Kidney (tissue), 13 donors: ENCODE measurements at regions not wholly inside any gene's neighbourhood (a gene's known extent, or its start where the extent isn't known, plus 50 kb on each side); places are given as distances from the start of the nearest gene placed in this dataset.

Experiments used
- DNase-seq, 5 donors: peaks; one replicate each; pipeline ENCODE4 v3.0.0-alpha.2; 2013 to 2020
- FAIRE-seq: peaks from 2 replicates; lab custom pipeline; 2012; peaks lifted over from hg19 to GRCh38; lab: Jason Lieb, UNC
- H3K27ac ChIP-seq, 2 donors: one replicate each; pipeline ENCODE4 v1.7.0; 2013; ENCODE audit warnings: low read depth in 2 of 2, low read length in 2 of 2, inconsistent platforms in 1 of 2
- H3K27me3 ChIP-seq: one replicate; pipeline ENCODE4 v1.7.1; 2013; ENCODE audit warnings: low read length, inconsistent platforms; ENCODE audit not compliant: control insufficient read depth, insufficient read depth
- H3K36me3 ChIP-seq, 3 donors: one replicate each; pipeline versions ENCODE4 v1.7.0 to v1.7.1; 2013; ENCODE audit warnings: low read length in 3 of 3, control low read depth in 1 of 3, inconsistent platforms in 1 of 3; ENCODE audit not compliant: insufficient read depth in 3 of 3, control insufficient read depth in 2 of 3
- H3K4me1 ChIP-seq, 3 donors: one replicate each; pipeline versions ENCODE4 v1.7.0 to v1.7.1; 2013; ENCODE audit warnings: low read length in 3 of 3, inconsistent platforms in 1 of 3, low read depth in 1 of 3; ENCODE audit not compliant: control insufficient read depth in 2 of 3, insufficient read depth in 2 of 3
- H3K4me3 ChIP-seq, 3 donors: one replicate each; pipeline versions ENCODE4 v1.7.0 to v1.8.1; 2013; ENCODE audit warnings: low read length in 3 of 3, control low read depth in 1 of 3, inconsistent platforms in 1 of 3
- H3K9ac ChIP-seq, 3 donors: one replicate each; pipeline versions ENCODE4 v1.7.0 to v1.7.1; 2013; ENCODE audit warnings: low read length in 3 of 3, control low read depth in 1 of 3, inconsistent platforms in 1 of 3
- H3K9me3 ChIP-seq, 3 donors: one replicate each; pipeline versions ENCODE4 v1.7.0 to v1.7.1; 2013; ENCODE audit warnings: low read length in 3 of 3, control low read depth in 1 of 3, inconsistent platforms in 1 of 3; ENCODE audit not compliant: control insufficient read depth in 2 of 3, insufficient read depth in 1 of 3
- intact Hi-C: fragments of 100-400 bp; cut with DNase I; formaldehyde crosslinking; loops from one replicate; pipeline ENCODE4 v1.11.1; 2022
- TF ChIP-seq, protein P1 (sequence below): IDR thresholded peaks from 3 replicates; pipeline ENCODE4 v1.5.1; 2012; ENCODE audit warnings: mild to moderate bottlenecking, moderate library complexity, borderline replicate concordance; ENCODE audit not compliant: insufficient read depth; ENCODE audit errors: extremely low read depth
- donor health status: control.
- donor health status: control.
- donor health status: control.
- donor health status: control.
- donor health status: control.
- donor health status: DM: yes; HTN: yes; CAD: no.
- donor health status: Normal renal cell carcinoma (clear cell type).

DNA sequence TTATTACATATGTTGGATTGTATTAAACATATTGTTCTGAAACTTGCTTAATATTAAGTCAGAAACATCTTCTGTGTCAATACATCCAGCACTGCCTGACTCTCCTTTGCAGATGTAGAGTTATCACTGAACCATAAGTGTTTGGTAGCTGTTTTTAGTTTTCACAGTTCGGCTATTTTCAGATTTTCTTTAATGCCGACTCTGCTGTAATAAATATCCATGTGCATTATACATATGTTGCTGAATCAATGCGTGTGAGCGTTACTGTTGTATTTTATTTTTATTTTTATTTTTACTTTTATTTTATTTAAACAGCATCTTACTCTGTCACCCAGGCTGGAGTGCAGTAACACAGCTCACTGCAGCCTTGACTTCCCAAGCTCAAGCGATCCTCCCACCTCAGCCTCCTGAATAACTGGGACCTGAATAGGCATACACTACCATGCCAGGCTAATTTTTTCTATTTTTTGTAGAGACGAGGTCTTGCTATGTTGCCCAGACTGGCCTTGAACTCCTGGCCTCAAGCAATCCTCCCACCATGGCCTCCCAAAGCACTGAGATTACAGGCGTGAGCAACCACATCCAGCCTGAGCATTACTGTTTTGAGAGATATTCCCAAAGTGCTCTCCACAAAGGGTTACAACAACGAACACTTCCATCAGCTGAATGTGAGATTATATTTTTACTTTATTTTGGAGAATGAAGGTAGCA lies 50.7 kb upstream of the NOCT start:
- DNase-seq (no peak), FAIRE-seq (no peak)
- Histone ChIP-seq H3K4me1 (no peaks in the 10 kb centered on the region), H3K27ac (no peak overlapping the region), H3K36me3 (no peaks in the 10 kb centered on the region), H3K4me3 (no peak overlapping the region), H3K27me3 (no peaks in the 10 kb centered on the region), H3K9ac (no peak overlapping the region), H3K9me3 (no peaks in the 10 kb centered on the region)
- intact Hi-C loops = no loop called here
- TF ChIP-seq, protein P1, sequence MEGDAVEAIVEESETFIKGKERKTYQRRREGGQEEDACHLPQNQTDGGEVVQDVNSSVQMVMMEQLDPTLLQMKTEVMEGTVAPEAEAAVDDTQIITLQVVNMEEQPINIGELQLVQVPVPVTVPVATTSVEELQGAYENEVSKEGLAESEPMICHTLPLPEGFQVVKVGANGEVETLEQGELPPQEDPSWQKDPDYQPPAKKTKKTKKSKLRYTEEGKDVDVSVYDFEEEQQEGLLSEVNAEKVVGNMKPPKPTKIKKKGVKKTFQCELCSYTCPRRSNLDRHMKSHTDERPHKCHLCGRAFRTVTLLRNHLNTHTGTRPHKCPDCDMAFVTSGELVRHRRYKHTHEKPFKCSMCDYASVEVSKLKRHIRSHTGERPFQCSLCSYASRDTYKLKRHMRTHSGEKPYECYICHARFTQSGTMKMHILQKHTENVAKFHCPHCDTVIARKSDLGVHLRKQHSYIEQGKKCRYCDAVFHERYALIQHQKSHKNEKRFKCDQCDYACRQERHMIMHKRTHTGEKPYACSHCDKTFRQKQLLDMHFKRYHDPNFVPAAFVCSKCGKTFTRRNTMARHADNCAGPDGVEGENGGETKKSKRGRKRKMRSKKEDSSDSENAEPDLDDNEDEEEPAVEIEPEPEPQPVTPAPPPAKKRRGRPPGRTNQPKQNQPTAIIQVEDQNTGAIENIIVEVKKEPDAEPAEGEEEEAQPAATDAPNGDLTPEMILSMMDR = no peak

DNA sequence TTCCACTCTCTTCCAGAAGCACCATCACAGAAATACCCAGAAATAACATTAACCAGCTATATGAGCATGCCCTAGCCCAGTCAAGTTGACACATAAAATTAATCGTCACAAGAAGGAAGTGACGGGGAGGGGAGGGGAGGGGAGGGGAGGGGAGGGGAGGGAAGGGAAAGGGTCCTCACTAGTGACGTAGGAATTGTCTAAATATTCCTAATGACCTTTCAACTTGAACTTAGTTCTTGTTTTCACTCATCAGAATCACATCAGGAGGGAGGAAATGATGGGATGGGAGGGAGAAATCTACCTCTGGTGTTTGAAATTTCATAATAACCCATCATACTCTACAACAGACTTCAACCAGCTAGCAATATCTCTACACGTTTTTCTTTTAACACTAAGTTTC lies 52.2 kb upstream of the NOCT start:
- H3K9me3 ChIP-seq = no peaks in the 10 kb centered on the region
- no peaks in the 10 kb centered on the region for H3K4me1 ChIP-seq
- H3K36me3 ChIP-seq = no peaks in the 10 kb centered on the region
- no peak for DNase-seq
- TF ChIP-seq, protein P1 = no peak
- intact Hi-C loops = no loop called here
- H3K27ac ChIP-seq = no peak overlapping the region
- no peak for FAIRE-seq
- H3K4me3 ChIP-seq = no peak overlapping the region
- no peaks in the 10 kb centered on the region for H3K27me3 ChIP-seq
- no peak overlapping the region for H3K9ac ChIP-seq

DNA sequence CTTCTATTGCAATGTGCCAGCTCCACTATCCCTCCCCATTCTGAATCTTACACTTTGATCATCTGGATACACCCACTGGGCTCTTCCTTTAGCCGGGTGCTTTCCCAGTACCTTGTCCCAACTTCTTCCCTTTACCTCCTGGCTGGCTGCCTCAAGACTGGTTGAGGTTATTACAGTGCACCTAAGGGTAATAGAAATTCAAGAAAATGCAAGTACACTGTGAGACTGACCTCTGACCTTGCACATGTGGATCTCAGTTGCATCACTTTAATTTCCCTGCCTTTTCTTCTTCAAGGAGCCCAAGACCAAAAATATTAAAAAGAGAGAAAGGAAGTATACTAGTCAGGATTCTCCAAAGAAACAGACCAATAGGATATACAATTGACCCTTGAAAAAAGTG lies 53.9 kb upstream of the NOCT start:
- intact Hi-C loops = no loop called here
- no peaks in the 10 kb centered on the region for H3K4me1 ChIP-seq
- no peak for FAIRE-seq
- H3K27ac ChIP-seq = no peak overlapping the region
- no peak overlapping the region for H3K4me3 ChIP-seq
- H3K9me3 ChIP-seq = no peaks in the 10 kb centered on the region
- no peak overlapping the region for H3K9ac ChIP-seq
- DNase-seq = no peak
- H3K36me3 ChIP-seq = no peaks in the 10 kb centered on the region
- no peaks in the 10 kb centered on the region for H3K27me3 ChIP-seq
- TF ChIP-seq, protein P1 = no peak

DNA sequence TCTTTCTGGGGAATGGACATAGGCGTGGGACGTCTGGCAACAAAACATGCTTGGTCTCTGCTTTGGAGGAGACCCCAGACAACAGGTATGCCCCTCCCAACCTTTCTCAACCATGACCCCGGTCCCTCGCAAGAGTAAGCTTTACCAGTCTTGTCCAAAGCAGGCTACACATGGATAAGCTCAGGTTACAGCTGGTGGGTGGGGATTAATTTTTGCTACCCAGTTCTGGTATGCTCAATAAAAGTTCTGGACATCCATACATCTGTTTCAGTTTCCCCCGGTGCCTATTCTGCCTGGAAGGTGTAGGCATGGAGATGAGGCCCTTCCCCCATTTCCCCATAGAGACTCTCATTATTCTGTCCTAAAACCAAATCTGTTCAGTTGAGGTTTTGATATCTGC lies 54.5 kb upstream of the NOCT start:
- no peaks in the 10 kb centered on the region for H3K36me3 ChIP-seq
- no peak for DNase-seq
- TF ChIP-seq, protein P1 = no peak
- intact Hi-C loops = no loop called here
- H3K9ac ChIP-seq = no peak overlapping the region
- H3K4me3 ChIP-seq = no peak overlapping the region
- no peak overlapping the region for H3K27ac ChIP-seq
- no peaks in the 10 kb centered on the region for H3K4me1 ChIP-seq
- H3K27me3 ChIP-seq = no peaks in the 10 kb centered on the region
- FAIRE-seq = no peak
- no peaks in the 10 kb centered on the region for H3K9me3 ChIP-seq
